GM18517 (cell line): ENCODE measurements at regions not wholly inside any gene's neighbourhood (a gene's known extent, or its start where the extent isn't known, plus 50 kb on each side); places are given as distances from the start of the nearest gene placed in this dataset.
A peak's percentile ranks its signal among the peaks of the same experiment; 100 is the strongest.
"Not testable (repeated sequence)": the region's sequence is repeated elsewhere in the genome, so short reads cannot be mapped to it uniquely, and the experiment has no call there.

Experiments used
- ATAC-seq: cut with Tn5 transposase; IDR thresholded peaks from one replicate; pipeline ENCODE4 v1.9.1; 2021; ENCODE audit warnings: mild to moderate bottlenecking, moderate library complexity; ENCODE audit not compliant: unreplicated experiment

GRCh38 chr9:36521148-36521547, 51.5 kb upstream of the MELK start:
- ATAC-seq, result no peak

- no peak for ATAC-seq
Observed at GRCh38 chr9:36517131-36517530, 55.6 kb upstream of the MELK start.

GRCh38 chr9:36504156-36504555, 68.5 kb upstream of the MELK start:
- ATAC-seq, result no peak

GRCh38 chr9:36503172-36504088, 69.3 kb upstream of the MELK start:
- no peak for ATAC-seq

- ATAC-seq, result no peak
Observed at GRCh38 chr9:36501727-36502126, 71.0 kb upstream of the MELK start.

- ATAC-seq, result not testable (repeated sequence)
Observed at GRCh38 chr9:36500931-36501330, 71.8 kb upstream of the MELK start.

GRCh38 chr9:36499174-36499890, 73.4 kb upstream of the MELK start:
- ATAC-seq, result no peak

GRCh38 chr9:36493564-36493963, 79.1 kb upstream of the MELK start:
- not testable (repeated sequence) for ATAC-seq

GRCh38 chr9:36492865-36493264, 79.8 kb upstream of the MELK start:
- ATAC-seq, result no peak

GRCh38 chr9:36489453-36489852, 83.2 kb upstream of the MELK start:
- no peak for ATAC-seq

- ATAC-seq, result no peak
Observed at GRCh38 chr9:36488389-36488756, 84.3 kb upstream of the MELK start.

- peak; percentile 57 for ATAC-seq
Observed at GRCh38 chr9:36487482-36488388, 85.0 kb upstream of the MELK start.

- ATAC-seq, result peak; percentile 49
Observed at GRCh38 chr9:36486933-36487481, 85.7 kb upstream of the MELK start.

- ATAC-seq, result no peak
Observed at GRCh38 chr9:36486329-36486932, 86.3 kb upstream of the MELK start.

- ATAC-seq, result no peak
Observed at GRCh38 chr9:36485647-36486328, 85.7 kb upstream of the RNF38 start.

- ATAC-seq, result no peak
Observed at GRCh38 chr9:36484124-36484523, 84.1 kb upstream of the RNF38 start.

GRCh38 chr9:36479101-36479500, 79.0 kb upstream of the RNF38 start:
- ATAC-seq, result no peak

- ATAC-seq, result no peak
Observed at GRCh38 chr9:36471359-36471758, 71.3 kb upstream of the RNF38 start.

- peak; percentile 94 for ATAC-seq
Observed at GRCh38 chr9:36470643-36471290, 70.7 kb upstream of the RNF38 start.
